ENCODE measurements at regions not wholly inside any gene's neighbourhood (a gene's known extent, or its start where the extent isn't known, plus 50 kb on each side); places are given as distances from the start of the nearest gene placed in this dataset.

DNA sequence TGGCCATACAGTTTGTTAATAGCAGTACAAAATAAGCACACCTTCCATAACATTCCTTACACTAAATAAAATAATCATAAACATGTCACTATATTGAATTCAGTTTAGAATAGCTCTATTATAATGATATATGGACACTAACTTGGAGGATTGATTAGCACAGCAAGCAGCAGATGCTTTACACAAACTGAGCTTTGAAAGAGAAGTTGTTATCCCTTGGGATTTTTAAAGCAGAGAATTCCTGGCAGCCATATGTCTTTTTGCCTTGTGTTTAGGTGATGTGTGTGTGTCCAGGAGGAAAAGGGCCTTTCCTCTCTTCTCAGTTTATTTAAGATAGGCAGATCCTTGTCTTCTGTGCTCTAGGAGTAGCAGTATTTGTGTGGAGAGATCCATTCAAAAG, 232.2 kb upstream of the GRIN3A start:
- Histone ChIP-seq H2BK5ac (ENCODE audit: low read length) (no peak overlapping the region), H4K91ac (ENCODE audit: low read depth, low read length, poor library complexity) (no peak overlapping the region), H3K27ac (replicated peaks; ENCODE audit: low read length) (no peak overlapping the region), H3K18ac (ENCODE audit: low read length) (no peak overlapping the region), H4K8ac (ENCODE audit: low read depth, low read length) (no peak overlapping the region), H3K4me1 (ENCODE audit: control insufficient read depth in 2 of 2, insufficient read depth in 1 of 2, low read depth in 1 of 2, low read length in 2 of 2) (no peaks in the 10 kb centered on the region), H2AFZ (ENCODE audit: low read length) (no peak overlapping the region), H2BK15ac (ENCODE audit: low read length) (no peak overlapping the region), H3K9me3 (replicated peaks in 1 of 2; ENCODE audit: control insufficient read depth in 2 of 2, insufficient read depth in 1 of 2, low read depth in 1 of 2, low read length in 2 of 2) (no peaks in the 10 kb centered on the region), H2AK5ac (ENCODE audit: low read depth, low read length) (no peak overlapping the region), H3K79me1 (ENCODE audit: low read depth, low read length) (no peaks in the 10 kb centered on the region), H3K36me3 (replicated peaks in 1 of 2; ENCODE audit: control insufficient read depth in 2 of 2, insufficient read depth in 2 of 2, low read length in 2 of 2) (no peaks in the 10 kb centered on the region), H3K27me3 (ENCODE audit: control insufficient read depth in 3 of 3, insufficient read depth in 3 of 3, low read depth in 1 of 3, low read length in 3 of 3) (no peaks in the 10 kb centered on the region), H3K4me3 (ENCODE audit: low read length in 2 of 2) (no peak overlapping the region), H3K23ac (ENCODE audit: low read depth, low read length, poor library complexity) (no peak overlapping the region), H2BK120ac (ENCODE audit: low read depth, low read length) (no peak overlapping the region), H2BK12ac (ENCODE audit: low read length) (no peak overlapping the region), H3K14ac (ENCODE audit: low read length) (no peak overlapping the region), H3K4me2 (ENCODE audit: insufficient read depth, low read length, poor library complexity, severe bottlenecking) (no peak overlapping the region), H3K4ac (ENCODE audit: low read length) (no peak overlapping the region), H3K9ac (ENCODE audit: low read depth, low read length, poor library complexity) (no peak overlapping the region)
- no peak for DNase-seq (ENCODE audit: low spot score)

DNA sequence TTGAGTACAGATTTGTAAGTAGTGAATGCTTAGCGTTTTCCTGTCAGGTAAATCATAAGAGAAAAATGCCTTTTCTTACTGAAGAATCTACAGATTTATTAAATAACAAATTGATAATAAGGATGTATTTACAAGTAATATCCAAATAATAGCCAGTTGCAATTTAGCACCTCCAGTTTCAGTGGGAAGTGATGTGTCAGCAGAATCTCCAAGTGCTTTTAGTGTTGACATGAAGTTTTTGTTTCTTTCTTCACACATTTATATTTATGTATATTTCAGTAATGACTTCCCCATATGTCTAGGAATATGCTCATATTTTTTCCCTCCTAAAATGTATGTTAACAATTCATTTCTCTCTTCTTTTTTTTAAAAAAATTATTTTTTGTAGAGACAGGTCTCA, 229.9 kb upstream of the GRIN3A start:
- no peaks in the 10 kb centered on the region for H3K79me1 ChIP-seq (ENCODE audit: low read depth, low read length)
- H2AFZ ChIP-seq (ENCODE audit: low read length) = no peak overlapping the region
- no peak overlapping the region for H3K27ac ChIP-seq (replicated peaks; ENCODE audit: low read length)
- no peaks in the 10 kb centered on the region for H3K27me3 ChIP-seq (ENCODE audit: control insufficient read depth in 3 of 3, insufficient read depth in 3 of 3, low read depth in 1 of 3, low read length in 3 of 3)
- no peak overlapping the region for H3K4me2 ChIP-seq (ENCODE audit: insufficient read depth, low read length, poor library complexity, severe bottlenecking)
- no peak overlapping the region for H3K4ac ChIP-seq (ENCODE audit: low read length)
- no CpG with 5 or more reads among the region's 1 CpG for WGBS, 2 donors (ENCODE audit: extremely low coverage in 2 of 2, insufficient read length in 2 of 2, insufficient replicate concordance in 1 of 2)
- H3K4me1 ChIP-seq (ENCODE audit: control insufficient read depth in 2 of 2, insufficient read depth in 1 of 2, low read depth in 1 of 2, low read length in 2 of 2) = no peaks in the 10 kb centered on the region
- H3K23ac ChIP-seq (ENCODE audit: low read depth, low read length, poor library complexity) = no peak overlapping the region
- no peak overlapping the region for H2BK15ac ChIP-seq (ENCODE audit: low read length)
- H2BK12ac ChIP-seq (ENCODE audit: low read length) = no peak overlapping the region
- no peaks in the 10 kb centered on the region for H3K36me3 ChIP-seq (replicated peaks in 1 of 2; ENCODE audit: control insufficient read depth in 2 of 2, insufficient read depth in 2 of 2, low read length in 2 of 2)
- no peaks in the 10 kb centered on the region for H3K9me3 ChIP-seq (replicated peaks in 1 of 2; ENCODE audit: control insufficient read depth in 2 of 2, insufficient read depth in 1 of 2, low read depth in 1 of 2, low read length in 2 of 2)
- no peak overlapping the region for H3K4me3 ChIP-seq (ENCODE audit: low read length in 2 of 2)
- H4K91ac ChIP-seq (ENCODE audit: low read depth, low read length, poor library complexity) = no peak overlapping the region
- no peak overlapping the region for H2AK5ac ChIP-seq (ENCODE audit: low read depth, low read length)
- H3K14ac ChIP-seq (ENCODE audit: low read length) = no peak overlapping the region
- no peak overlapping the region for H3K9ac ChIP-seq (ENCODE audit: low read depth, low read length, poor library complexity)
- H2BK5ac ChIP-seq (ENCODE audit: low read length) = no peak overlapping the region
- H3K18ac ChIP-seq (ENCODE audit: low read length) = no peak overlapping the region
- no peak overlapping the region for H2BK120ac ChIP-seq (ENCODE audit: low read depth, low read length)
- no peak overlapping the region for H4K8ac ChIP-seq (ENCODE audit: low read depth, low read length)
- DNase-seq (ENCODE audit: low spot score) = no peak

DNA sequence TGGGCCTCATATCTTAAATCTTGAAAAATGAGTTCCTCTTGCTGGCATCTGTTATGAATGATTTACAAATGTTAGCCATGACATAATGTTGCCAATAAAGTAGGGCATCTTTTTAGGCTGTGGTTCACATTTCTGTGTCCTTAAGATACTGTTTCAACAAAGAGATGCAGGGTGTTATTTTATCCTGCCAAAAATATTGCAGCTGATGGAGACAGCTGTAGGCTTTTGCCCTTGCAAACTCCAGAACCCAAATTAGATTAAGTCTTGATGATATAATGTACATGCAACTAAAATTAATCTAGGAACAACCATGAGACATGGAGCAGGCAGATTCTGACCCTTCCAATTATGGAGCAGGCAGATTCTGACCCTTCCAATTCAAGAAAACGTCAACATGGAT, 228.2 kb upstream of the GRIN3A start:
- no peak for DNase-seq (ENCODE audit: low spot score)
- Histone ChIP-seq H3K23ac (ENCODE audit: low read depth, low read length, poor library complexity) (no peak overlapping the region), H3K14ac (ENCODE audit: low read length) (no peak overlapping the region), H2BK5ac (ENCODE audit: low read length) (no peak overlapping the region), H3K9ac (ENCODE audit: low read depth, low read length, poor library complexity) (no peak overlapping the region), H3K4me3 (ENCODE audit: low read length in 2 of 2) (no peak overlapping the region), H2AFZ (ENCODE audit: low read length) (no peak overlapping the region), H3K4ac (ENCODE audit: low read length) (no peak overlapping the region), H3K18ac (ENCODE audit: low read length) (no peak overlapping the region), H2BK120ac (ENCODE audit: low read depth, low read length) (no peak overlapping the region), H2BK12ac (ENCODE audit: low read length) (no peak overlapping the region), H3K4me1 (ENCODE audit: control insufficient read depth in 2 of 2, insufficient read depth in 1 of 2, low read depth in 1 of 2, low read length in 2 of 2) (no peaks in the 10 kb centered on the region), H3K27ac (replicated peaks; ENCODE audit: low read length) (no peak overlapping the region), H3K79me1 (ENCODE audit: low read depth, low read length) (no peaks in the 10 kb centered on the region), H3K9me3 (replicated peaks in 1 of 2; ENCODE audit: control insufficient read depth in 2 of 2, insufficient read depth in 1 of 2, low read depth in 1 of 2, low read length in 2 of 2) (no peaks in the 10 kb centered on the region), H3K27me3 (ENCODE audit: control insufficient read depth in 3 of 3, insufficient read depth in 3 of 3, low read depth in 1 of 3, low read length in 3 of 3) (no peaks in the 10 kb centered on the region), H3K4me2 (ENCODE audit: insufficient read depth, low read length, poor library complexity, severe bottlenecking) (no peak overlapping the region), H4K91ac (ENCODE audit: low read depth, low read length, poor library complexity) (no peak overlapping the region), H4K8ac (ENCODE audit: low read depth, low read length) (no peak overlapping the region), H3K36me3 (replicated peaks in 1 of 2; ENCODE audit: control insufficient read depth in 2 of 2, insufficient read depth in 2 of 2, low read length in 2 of 2) (no peaks in the 10 kb centered on the region), H2AK5ac (ENCODE audit: low read depth, low read length) (no peak overlapping the region), H2BK15ac (ENCODE audit: low read length) (no peak overlapping the region)
- WGBS, 2 donors (ENCODE audit: extremely low coverage in 2 of 2, insufficient read length in 2 of 2, insufficient replicate concordance in 1 of 2) = no CpG with 5 or more reads among the region's 1 CpG

DNA sequence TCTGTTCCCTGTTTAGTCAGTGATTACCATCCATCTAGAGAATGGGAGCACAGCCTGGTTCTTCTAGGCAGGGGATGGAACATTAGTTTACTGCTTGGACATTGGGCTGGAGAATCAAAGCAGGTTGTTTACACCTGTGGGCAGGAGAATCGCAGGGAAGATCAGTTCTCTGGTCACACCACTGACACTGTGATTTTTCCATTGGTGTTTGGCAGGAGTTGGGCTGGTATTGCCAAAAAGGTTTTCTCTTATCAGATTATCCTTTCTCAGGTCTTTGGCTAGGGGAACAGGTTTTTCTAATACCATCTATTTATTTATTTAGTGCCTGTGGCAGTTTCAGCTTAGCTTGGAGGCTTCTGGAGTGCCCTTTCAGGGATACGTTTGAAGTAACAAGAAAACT, 219.3 kb upstream of the GRIN3A start:
- H3K4me2 ChIP-seq (ENCODE audit: insufficient read depth, low read length, poor library complexity, severe bottlenecking) = no peak overlapping the region
- H3K18ac ChIP-seq (ENCODE audit: low read length) = no peak overlapping the region
- H3K4me1 ChIP-seq (ENCODE audit: control insufficient read depth in 2 of 2, insufficient read depth in 1 of 2, low read depth in 1 of 2, low read length in 2 of 2) = no peaks in the 10 kb centered on the region
- H3K14ac ChIP-seq (ENCODE audit: low read length) = no peak overlapping the region
- no peak overlapping the region for H2AK5ac ChIP-seq (ENCODE audit: low read depth, low read length)
- no peak overlapping the region for H3K9ac ChIP-seq (ENCODE audit: low read depth, low read length, poor library complexity)
- H2BK15ac ChIP-seq (ENCODE audit: low read length) = no peak overlapping the region
- no peak overlapping the region for H3K27ac ChIP-seq (replicated peaks; ENCODE audit: low read length)
- no peaks in the 10 kb centered on the region for H3K36me3 ChIP-seq (replicated peaks in 1 of 2; ENCODE audit: control insufficient read depth in 2 of 2, insufficient read depth in 2 of 2, low read length in 2 of 2)
- no peaks in the 10 kb centered on the region for H3K9me3 ChIP-seq (replicated peaks in 1 of 2; ENCODE audit: control insufficient read depth in 2 of 2, insufficient read depth in 1 of 2, low read depth in 1 of 2, low read length in 2 of 2)
- no peak overlapping the region for H2BK120ac ChIP-seq (ENCODE audit: low read depth, low read length)
- no peak overlapping the region for H2BK5ac ChIP-seq (ENCODE audit: low read length)
- no peak overlapping the region for H2AFZ ChIP-seq (ENCODE audit: low read length)
- no peak overlapping the region for H3K4me3 ChIP-seq (ENCODE audit: low read length in 2 of 2)
- no CpG with 5 or more reads among the region's 2 CpGs for WGBS, 2 donors (ENCODE audit: extremely low coverage in 2 of 2, insufficient read length in 2 of 2, insufficient replicate concordance in 1 of 2)
- no peak overlapping the region for H4K91ac ChIP-seq (ENCODE audit: low read depth, low read length, poor library complexity)
- H2BK12ac ChIP-seq (ENCODE audit: low read length) = no peak overlapping the region
- no peak overlapping the region for H3K23ac ChIP-seq (ENCODE audit: low read depth, low read length, poor library complexity)
- no peak overlapping the region for H4K8ac ChIP-seq (ENCODE audit: low read depth, low read length)
- DNase-seq (ENCODE audit: low spot score) = no peak
- no peaks in the 10 kb centered on the region for H3K27me3 ChIP-seq (ENCODE audit: control insufficient read depth in 3 of 3, insufficient read depth in 3 of 3, low read depth in 1 of 3, low read length in 3 of 3)
- H3K79me1 ChIP-seq (ENCODE audit: low read depth, low read length) = no peaks in the 10 kb centered on the region
- H3K4ac ChIP-seq (ENCODE audit: low read length) = no peak overlapping the region

All from neuronal stem cell (in vitro differentiated cells).